Stimulated activated CD4-positive, alpha-beta T cell treated with anti-CD3 and anti-CD28 coated beads, Interleukin-12 subunit alpha, Interleukin-12 subunit beta, amount 100 ng/mL, for 4 hours (primary cell): ENCODE measurements at regions not wholly inside any gene's neighbourhood (a gene's known extent, or its start where the extent isn't known, plus 50 kb on each side); places are given as distances from the start of the nearest gene placed in this dataset.

Experiments used
- DNase-seq: peaks from one replicate; pipeline ENCODE4 v3.0.0-alpha.2; 2020

GRCh38 chr6:97819710-97820109 is 536.7 kb upstream of the MMS22L start:
- no peak for DNase-seq

- DNase-seq = no peak
These were observed 537.4 kb upstream of the MMS22L start for GRCh38 chr6:97820400-97820799.

GRCh38 chr6:97822632-97823031 is 539.6 kb upstream of the MMS22L start:
- no peak for DNase-seq

- no peak for DNase-seq
These were observed 558.7 kb upstream of the MMS22L start for GRCh38 chr6:97841763-97842162.

DNA sequence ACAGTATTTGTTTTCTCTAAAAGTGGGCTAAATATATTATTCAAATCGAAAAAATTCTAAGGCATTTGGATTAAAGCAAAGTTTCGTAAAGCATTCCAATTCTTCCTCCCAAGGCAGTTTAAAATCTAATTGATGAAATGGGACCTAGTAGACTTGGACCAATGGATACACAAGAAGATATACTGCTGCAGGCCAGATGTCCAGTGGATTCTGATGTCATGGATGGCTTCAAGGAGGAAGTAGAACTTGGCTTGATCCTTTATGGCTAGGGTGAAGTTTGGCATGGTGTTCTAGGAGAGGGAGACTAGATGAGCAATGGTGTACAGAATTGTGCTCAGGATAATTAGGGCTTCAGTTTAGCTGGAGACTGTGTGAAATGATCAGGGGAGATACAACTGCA is 559.5 kb upstream of the MMS22L start:
- DNase-seq = no peak

GRCh38 chr6:97849390-97849789 is 566.4 kb upstream of the MMS22L start:
- DNase-seq = no peak

GRCh38 chr6:97850458-97851212 is 567.6 kb upstream of the MMS22L start:
- DNase-seq = no peak

GRCh38 chr6:97863697-97864096 is 580.7 kb upstream of the MMS22L start:
- no peak for DNase-seq

- DNase-seq = no peak
These were observed 581.4 kb upstream of the MMS22L start for GRCh38 chr6:97864366-97864765.

- DNase-seq = no peak
These were observed 581.8 kb upstream of the MMS22L start for GRCh38 chr6:97864826-97865225.

DNA sequence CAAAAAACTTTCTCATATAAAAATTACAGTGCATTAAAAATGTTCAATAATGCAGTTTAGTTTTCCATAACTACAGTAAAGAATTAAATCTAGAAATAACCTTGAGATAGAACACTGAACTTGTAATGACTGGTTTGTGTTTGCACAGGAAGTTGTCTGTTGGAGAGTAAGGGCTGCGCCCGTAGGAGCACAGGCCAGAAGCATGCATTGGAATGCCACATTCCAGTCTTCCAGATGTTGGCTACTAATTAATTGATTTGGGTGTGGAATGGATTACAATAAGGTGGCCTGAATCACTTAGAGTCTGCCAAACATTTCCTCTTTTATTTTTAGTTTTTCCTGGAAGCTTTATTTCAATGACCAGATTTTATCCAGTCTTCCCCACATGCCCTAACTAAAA is 582.6 kb upstream of the MMS22L start:
- no peak for DNase-seq

GRCh38 chr6:97866616-97867015 is 583.6 kb upstream of the MMS22L start:
- DNase-seq = no peak

DNA sequence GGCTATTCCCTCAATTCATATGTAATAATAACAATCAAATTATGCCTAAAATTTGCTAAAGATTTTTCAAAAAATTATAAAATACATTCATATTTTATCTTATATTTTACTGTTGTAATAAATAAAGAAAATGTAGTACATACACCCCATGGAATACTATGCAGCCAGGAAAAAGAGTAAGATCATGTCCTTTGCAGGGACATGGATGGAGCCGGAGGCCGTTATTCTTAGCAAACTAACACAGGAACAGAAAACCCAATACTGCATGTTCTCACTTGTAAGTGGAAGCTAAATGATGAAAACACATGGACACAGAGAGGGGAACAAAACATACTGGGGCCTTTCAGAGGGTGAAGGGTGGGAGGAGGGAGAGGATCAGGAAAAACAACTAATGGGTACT is 584.2 kb upstream of the MMS22L start:
- DNase-seq = no peak

DNA sequence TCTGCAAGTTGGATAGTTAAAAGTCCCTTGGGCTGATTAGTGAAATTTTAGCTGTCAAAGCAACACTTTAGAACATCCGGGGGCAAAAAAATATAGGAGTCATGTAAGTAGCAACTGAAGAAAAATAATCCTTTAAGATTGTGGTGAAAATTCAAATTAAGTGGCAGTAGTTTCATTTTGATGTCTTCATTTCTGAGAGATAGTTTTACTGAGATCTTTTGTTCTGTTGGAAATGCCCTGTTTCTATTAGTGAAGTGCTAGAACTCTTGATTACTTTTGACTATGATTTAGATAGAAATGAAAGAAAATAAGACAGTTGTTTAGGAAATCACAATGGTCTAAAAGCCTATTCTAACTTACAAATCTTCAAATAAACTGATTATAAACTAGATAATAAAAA is 587.3 kb upstream of the MMS22L start:
- no peak for DNase-seq

GRCh38 chr6:97876711-97877110 is 593.7 kb upstream of the MMS22L start:
- DNase-seq = no peak

DNA sequence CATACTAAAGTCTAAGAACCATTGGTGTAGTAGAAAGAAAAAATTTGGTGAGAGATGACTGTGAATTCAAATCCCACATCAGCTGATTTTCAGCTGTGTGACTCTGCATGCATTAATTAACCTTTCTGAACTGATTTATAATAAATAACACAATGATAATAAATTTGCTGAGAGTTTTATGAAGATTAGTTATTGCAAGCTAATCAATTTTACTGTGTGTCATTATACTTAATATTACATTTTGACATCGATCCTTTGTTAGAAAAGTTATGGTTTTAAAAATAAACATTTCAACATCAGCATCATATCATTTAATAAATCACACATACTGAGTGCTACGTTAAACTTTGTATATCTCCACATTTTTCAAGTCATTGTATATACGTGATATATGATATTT is 599.7 kb upstream of the MMS22L start:
- DNase-seq = no peak

GRCh38 chr6:97885325-97885724 is 602.3 kb upstream of the MMS22L start:
- DNase-seq = no peak

DNA sequence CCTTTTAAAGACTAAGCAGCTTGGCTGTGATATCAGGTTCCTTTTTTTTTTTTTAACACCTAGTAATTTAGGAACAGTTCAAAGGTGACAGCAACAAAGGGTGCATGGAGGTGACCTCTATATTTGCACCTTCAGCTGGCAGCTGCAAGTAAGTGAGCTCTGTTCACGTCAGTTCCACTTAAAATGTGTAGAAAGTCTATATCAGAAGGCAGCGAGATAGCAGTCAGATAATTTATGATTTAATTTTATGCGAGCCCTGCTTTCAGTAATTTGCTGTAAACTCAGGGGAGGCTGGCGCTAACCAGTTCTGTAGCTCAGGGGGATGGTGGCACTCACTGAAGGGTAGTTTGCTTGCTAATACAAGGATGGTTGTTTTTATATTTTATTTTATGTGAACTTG is 602.8 kb upstream of the MMS22L start:
- DNase-seq = no peak

- no peak for DNase-seq
These were observed 618.5 kb upstream of the MMS22L start for GRCh38 chr6:97901531-97901930.

DNA sequence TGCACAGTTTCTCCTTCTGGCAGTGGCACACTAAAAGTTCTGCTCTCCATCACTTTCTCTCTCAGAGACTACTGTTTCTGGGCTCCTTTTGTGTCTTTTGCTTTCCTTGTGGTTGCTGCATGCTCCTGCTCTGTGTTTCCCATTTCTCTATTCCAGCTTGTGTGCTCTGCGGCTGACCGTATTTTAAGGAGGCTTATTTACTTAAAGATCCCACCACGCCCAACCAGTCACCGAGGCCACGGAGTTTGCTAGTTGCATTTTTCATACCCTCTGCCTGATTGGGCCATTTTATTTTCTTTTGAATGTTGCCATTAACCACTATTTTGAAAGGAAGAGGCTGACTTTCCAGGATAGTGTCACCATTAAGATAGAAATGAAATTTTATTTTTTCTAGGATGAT is 626.4 kb upstream of the MMS22L start:
- no peak for DNase-seq

DNA sequence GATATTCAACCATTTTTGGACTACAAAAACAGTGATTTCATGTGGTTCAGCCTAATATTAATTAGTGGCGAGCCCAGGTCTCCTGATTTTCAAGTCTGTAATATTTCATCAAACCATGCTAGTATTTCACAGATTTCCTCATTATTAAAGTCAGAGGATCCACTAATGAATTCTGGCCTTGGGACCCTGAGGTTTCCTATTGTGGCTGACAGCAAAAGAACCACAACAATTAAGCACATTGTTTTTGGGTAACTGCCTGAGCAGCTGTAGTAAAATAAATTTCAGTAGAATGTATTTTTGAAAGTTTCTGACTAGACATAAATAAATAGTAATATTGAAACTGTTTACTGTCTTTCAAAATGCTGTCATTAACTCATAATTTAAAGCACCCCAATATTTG is 630.7 kb upstream of the MMS22L start:
- no peak for DNase-seq

- no peak for DNase-seq
These were observed 631.9 kb upstream of the MMS22L start for GRCh38 chr6:97914912-97915311.

DNA sequence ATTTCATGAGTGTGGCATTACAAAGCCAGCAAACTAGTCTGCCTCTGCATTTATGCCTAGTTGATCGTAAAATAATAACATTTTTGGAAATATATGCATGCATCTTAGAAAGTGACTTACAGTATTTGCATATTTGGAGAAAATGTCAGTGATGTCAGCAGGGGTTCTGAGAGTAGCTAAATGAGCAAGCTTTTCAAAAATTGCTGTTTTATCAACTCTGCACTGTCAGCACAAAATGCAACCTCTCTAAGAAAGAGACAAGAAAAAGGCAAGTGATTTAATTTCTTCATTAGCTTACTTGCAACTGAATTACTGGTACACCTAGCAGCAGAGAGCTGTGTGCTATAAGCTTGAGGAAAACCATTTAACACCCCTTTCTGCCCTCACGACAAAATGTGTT is 632.5 kb upstream of the MMS22L start:
- no peak for DNase-seq

- no peak for DNase-seq
These were observed 634.4 kb upstream of the MMS22L start for GRCh38 chr6:97917369-97917768.

GRCh38 chr6:97919046-97919445 is 636.0 kb upstream of the MMS22L start:
- DNase-seq = no peak

GRCh38 chr6:97919631-97920030 is 636.6 kb upstream of the MMS22L start:
- DNase-seq = no peak
